ENCODE measurements at regions not wholly inside any gene's neighbourhood (a gene's known extent, or its start where the extent isn't known, plus 50 kb on each side); places are given as distances from the start of the nearest gene placed in this dataset.

DNA sequence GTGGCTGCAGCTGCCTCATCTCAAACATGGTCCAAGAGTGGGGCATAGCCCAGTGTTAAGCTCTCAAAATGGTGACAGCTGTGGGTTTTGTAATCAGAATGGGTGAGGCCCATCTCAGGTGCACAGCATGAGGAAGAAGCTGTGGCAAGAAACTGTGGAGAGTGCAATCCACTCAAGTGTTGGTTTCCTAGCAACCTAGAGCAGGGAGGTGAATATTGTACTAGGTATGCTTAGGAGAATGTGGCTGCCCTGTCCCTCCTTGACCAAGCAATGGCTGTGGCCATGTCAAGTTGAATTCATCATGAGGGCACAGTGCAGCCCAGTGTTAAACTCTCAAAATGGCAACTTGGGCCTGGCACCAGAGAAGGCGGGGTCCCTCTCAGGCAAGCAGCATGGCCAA is 160.5 kb upstream of the KCNN2 start:
- TF ChIP-seq, protein P1, sequence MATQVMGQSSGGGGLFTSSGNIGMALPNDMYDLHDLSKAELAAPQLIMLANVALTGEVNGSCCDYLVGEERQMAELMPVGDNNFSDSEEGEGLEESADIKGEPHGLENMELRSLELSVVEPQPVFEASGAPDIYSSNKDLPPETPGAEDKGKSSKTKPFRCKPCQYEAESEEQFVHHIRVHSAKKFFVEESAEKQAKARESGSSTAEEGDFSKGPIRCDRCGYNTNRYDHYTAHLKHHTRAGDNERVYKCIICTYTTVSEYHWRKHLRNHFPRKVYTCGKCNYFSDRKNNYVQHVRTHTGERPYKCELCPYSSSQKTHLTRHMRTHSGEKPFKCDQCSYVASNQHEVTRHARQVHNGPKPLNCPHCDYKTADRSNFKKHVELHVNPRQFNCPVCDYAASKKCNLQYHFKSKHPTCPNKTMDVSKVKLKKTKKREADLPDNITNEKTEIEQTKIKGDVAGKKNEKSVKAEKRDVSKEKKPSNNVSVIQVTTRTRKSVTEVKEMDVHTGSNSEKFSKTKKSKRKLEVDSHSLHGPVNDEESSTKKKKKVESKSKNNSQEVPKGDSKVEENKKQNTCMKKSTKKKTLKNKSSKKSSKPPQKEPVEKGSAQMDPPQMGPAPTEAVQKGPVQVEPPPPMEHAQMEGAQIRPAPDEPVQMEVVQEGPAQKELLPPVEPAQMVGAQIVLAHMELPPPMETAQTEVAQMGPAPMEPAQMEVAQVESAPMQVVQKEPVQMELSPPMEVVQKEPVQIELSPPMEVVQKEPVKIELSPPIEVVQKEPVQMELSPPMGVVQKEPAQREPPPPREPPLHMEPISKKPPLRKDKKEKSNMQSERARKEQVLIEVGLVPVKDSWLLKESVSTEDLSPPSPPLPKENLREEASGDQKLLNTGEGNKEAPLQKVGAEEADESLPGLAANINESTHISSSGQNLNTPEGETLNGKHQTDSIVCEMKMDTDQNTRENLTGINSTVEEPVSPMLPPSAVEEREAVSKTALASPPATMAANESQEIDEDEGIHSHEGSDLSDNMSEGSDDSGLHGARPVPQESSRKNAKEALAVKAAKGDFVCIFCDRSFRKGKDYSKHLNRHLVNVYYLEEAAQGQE (IDR thresholded peaks at IDR 0.05; ENCODE audit: insufficient read depth in 1 of 2, low read depth in 2 of 2, low read length in 1 of 2), result no peak
- TF ChIP-seq, protein P2, sequence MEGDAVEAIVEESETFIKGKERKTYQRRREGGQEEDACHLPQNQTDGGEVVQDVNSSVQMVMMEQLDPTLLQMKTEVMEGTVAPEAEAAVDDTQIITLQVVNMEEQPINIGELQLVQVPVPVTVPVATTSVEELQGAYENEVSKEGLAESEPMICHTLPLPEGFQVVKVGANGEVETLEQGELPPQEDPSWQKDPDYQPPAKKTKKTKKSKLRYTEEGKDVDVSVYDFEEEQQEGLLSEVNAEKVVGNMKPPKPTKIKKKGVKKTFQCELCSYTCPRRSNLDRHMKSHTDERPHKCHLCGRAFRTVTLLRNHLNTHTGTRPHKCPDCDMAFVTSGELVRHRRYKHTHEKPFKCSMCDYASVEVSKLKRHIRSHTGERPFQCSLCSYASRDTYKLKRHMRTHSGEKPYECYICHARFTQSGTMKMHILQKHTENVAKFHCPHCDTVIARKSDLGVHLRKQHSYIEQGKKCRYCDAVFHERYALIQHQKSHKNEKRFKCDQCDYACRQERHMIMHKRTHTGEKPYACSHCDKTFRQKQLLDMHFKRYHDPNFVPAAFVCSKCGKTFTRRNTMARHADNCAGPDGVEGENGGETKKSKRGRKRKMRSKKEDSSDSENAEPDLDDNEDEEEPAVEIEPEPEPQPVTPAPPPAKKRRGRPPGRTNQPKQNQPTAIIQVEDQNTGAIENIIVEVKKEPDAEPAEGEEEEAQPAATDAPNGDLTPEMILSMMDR (IDR thresholded peaks at IDR 0.05), result no peak
- no peak for TF ChIP-seq POLR2AphosphoS5 (IDR thresholded peaks at IDR 0.05; ENCODE audit: low read depth, low read length)

Data from Panc1 (cell line).